Neural cell (in vitro differentiated cells): ENCODE measurements at regions not wholly inside any gene's neighbourhood (a gene's known extent, or its start where the extent isn't known, plus 50 kb on each side); places are given as distances from the start of the nearest gene placed in this dataset.

ENCODE experiments used
- H2AFZ ChIP-seq: fragments of 200-600, 300-800 bp; sonication (generic), shearing (Covaris generic); 2 replicates; pipeline ENCODE4 v1.6.0; 2014; ENCODE audit warnings: low read depth, mild to moderate bottlenecking, antibody characterized with exemption, low read length, moderate library complexity
- H3F3A ChIP-seq: fragments of 200-600 bp; shearing (Covaris generic); 2 replicates; pipeline ENCODE4 v1.6.1; 2016; ENCODE audit warnings: mild to moderate bottlenecking, moderate library complexity, mixed read lengths, antibody characterized with exemption, low read length; ENCODE audit not compliant: insufficient read depth, poor library complexity, severe bottlenecking
- H3K27ac ChIP-seq: fragments of 200-600, 300-800 bp; sonication (generic), shearing (Covaris generic); 2 replicates; pipeline ENCODE4 v1.5.1; 2014; ENCODE audit warnings: mild to moderate bottlenecking, low read length, moderate library complexity
- H3K27me3 ChIP-seq: fragments of 300-800, 200-600 bp; sonication (generic), shearing (Covaris generic); 2 replicates; pipeline ENCODE4 v1.6.0; 2014; ENCODE audit warnings: mild to moderate bottlenecking, low read depth, low read length, moderate library complexity; ENCODE audit not compliant: insufficient read depth
- H3K36me3 ChIP-seq: fragments of 300-800, 200-600 bp; sonication (generic), shearing (Covaris generic); 2 replicates; pipeline ENCODE4 v1.5.1; 2014; ENCODE audit warnings: mild to moderate bottlenecking, antibody characterized with exemption, low read length, moderate library complexity; ENCODE audit not compliant: insufficient read depth
- H3K4me2 ChIP-seq: fragments of 300-800, 200-600 bp; sonication (generic), shearing (Covaris generic); 2 replicates; pipeline ENCODE4 v1.6.0; 2014; ENCODE audit warnings: mild to moderate bottlenecking, low read length
- H3K4me3 ChIP-seq: fragments of 300-800, 200-600 bp; sonication (generic), shearing (Covaris generic); 2 replicates; pipeline ENCODE4 v1.5.1; 2014; ENCODE audit warnings: mild to moderate bottlenecking, low read length, moderate library complexity
- H3K79me2 ChIP-seq: fragments of 200-600 bp; shearing (Covaris generic); replicated peaks from 2 replicates; pipeline ENCODE4 v1.6.0; 2014; ENCODE audit warnings: mild to moderate bottlenecking, low read length, moderate library complexity; ENCODE audit not compliant: insufficient read depth
- H3K9ac ChIP-seq: fragments of 300-800, 200-600 bp; sonication (generic), shearing (Covaris generic); 2 replicates; pipeline ENCODE4 v1.6.1; 2016; ENCODE audit warnings: mild to moderate bottlenecking, low read length, mixed read lengths
- H3K9me2 ChIP-seq: fragments of 200-600 bp; shearing (Covaris generic); 2 replicates; pipeline ENCODE4 v1.6.1; 2016; ENCODE audit warnings: mild to moderate bottlenecking, low read length, mixed read lengths; ENCODE audit not compliant: insufficient read depth
- H3K9me3 ChIP-seq: fragments of 200-600, 300-800 bp; sonication (generic), shearing (Covaris generic); 2 replicates; pipeline ENCODE4 v1.6.1; 2016; ENCODE audit warnings: mild to moderate bottlenecking, mixed run types, low read length, moderate library complexity, mixed read lengths
- H4K20me1 ChIP-seq: fragments of 200-600 bp; shearing (Covaris generic); 2 replicates; pipeline ENCODE4 v1.6.1; 2016; ENCODE audit warnings: mild to moderate bottlenecking, mixed run types; ENCODE audit not compliant: insufficient read depth
- EP300 ChIP-seq: fragments of 450-650 bp; conservative IDR thresholded peaks from 2 replicates; pipeline ENCODE4 v1.6.1; 2014; ENCODE audit warnings: antibody characterized with exemption, mild to moderate bottlenecking, moderate library complexity; ENCODE audit not compliant: poor library complexity, severe bottlenecking
- EZH2 ChIP-seq: fragments of 200-600, 300-800 bp; shearing (Covaris generic), sonication (generic); IDR thresholded peaks from 2 replicates; pipeline ENCODE4 v1.6.1; 2014; ENCODE audit warnings: antibody characterized with exemption, low read length, borderline replicate concordance, mild to moderate bottlenecking; ENCODE audit not compliant: insufficient read depth, poor library complexity, severe bottlenecking
- MXI1 ChIP-seq: fragments of 450-650 bp; conservative IDR thresholded peaks from 2 replicates; pipeline ENCODE4 v1.6.1; 2014; ENCODE audit warnings: antibody characterized with exemption, mild to moderate bottlenecking; ENCODE audit not compliant: poor library complexity, severe bottlenecking
- POLR2AphosphoS5 ChIP-seq: IDR thresholded peaks from 2 replicates; pipeline ENCODE4 v1.6.1; 2012
- RAD21 ChIP-seq: fragments of 450-650 bp; conservative IDR thresholded peaks from 2 replicates; pipeline ENCODE4 v1.6.1; 2014; ENCODE audit warnings: antibody characterized with exemption, mild to moderate bottlenecking, moderate library complexity
- SMC3 ChIP-seq: fragments of 450-650 bp; conservative IDR thresholded peaks from 2 replicates; pipeline ENCODE4 v1.6.1; 2014; ENCODE audit warnings: antibody characterized with exemption, mild to moderate bottlenecking, moderate library complexity; ENCODE audit not compliant: poor library complexity
- TAF1 ChIP-seq: IDR thresholded peaks from 2 replicates; pipeline ENCODE4 v1.6.1; 2012; ENCODE audit warnings: low read depth
- TF ChIP-seq, protein P1 (sequence below): fragments of 450-650 bp; IDR thresholded peaks from 2 replicates; pipeline ENCODE4 v1.5.1; 2014; ENCODE audit warnings: antibody characterized with exemption, mild to moderate bottlenecking, moderate library complexity; ENCODE audit not compliant: poor library complexity, severe bottlenecking
- TF ChIP-seq, protein P2 (sequence below): IDR thresholded peaks from 2 replicates; pipeline ENCODE4 v1.6.1; 2012; ENCODE audit warnings: borderline replicate concordance

DNA sequence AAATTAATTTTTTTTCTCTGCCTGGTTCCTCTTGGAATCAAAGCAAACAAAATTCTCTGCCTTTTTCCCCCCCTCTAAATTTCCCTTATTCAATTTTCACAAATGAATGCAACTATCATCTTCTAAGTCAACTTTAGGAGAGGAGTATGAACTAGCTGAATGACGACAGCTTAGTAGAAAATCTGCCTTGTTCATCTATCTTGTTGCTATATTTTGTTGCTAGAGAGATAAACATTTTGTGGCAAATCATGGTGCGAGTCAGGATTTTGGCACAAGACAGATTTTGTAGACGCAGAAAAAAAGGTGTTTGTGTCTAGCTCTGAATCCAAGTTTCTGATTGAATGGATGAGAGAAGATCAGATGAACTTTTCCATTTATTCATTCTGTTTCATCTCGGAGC lies 81.0 kb upstream of the FZD8 start:
- Histone ChIP-seq H2AFZ (no peak overlapping the region), H3K27ac (no peak overlapping the region), H4K20me1 (no peaks in the 10 kb centered on the region), H3F3A (no peaks in the 10 kb centered on the region), H3K4me3 (no peak overlapping the region), H3K9ac (no peak overlapping the region), H3K9me3 (no peaks in the 10 kb centered on the region), H3K36me3 (no peaks in the 10 kb centered on the region), H3K4me2 (no peak overlapping the region), H3K79me2 (no peaks in the 10 kb centered on the region), H3K27me3 (no peaks in the 10 kb centered on the region), H3K9me2 (no peaks in the 10 kb centered on the region)
- TF ChIP-seq MXI1 (no peak), TAF1 (no peak), RAD21 (no peak), POLR2AphosphoS5 (no peak), SMC3 (no peak), EP300 (no peak), EZH2 (no peak)
- TF ChIP-seq, protein P1, sequence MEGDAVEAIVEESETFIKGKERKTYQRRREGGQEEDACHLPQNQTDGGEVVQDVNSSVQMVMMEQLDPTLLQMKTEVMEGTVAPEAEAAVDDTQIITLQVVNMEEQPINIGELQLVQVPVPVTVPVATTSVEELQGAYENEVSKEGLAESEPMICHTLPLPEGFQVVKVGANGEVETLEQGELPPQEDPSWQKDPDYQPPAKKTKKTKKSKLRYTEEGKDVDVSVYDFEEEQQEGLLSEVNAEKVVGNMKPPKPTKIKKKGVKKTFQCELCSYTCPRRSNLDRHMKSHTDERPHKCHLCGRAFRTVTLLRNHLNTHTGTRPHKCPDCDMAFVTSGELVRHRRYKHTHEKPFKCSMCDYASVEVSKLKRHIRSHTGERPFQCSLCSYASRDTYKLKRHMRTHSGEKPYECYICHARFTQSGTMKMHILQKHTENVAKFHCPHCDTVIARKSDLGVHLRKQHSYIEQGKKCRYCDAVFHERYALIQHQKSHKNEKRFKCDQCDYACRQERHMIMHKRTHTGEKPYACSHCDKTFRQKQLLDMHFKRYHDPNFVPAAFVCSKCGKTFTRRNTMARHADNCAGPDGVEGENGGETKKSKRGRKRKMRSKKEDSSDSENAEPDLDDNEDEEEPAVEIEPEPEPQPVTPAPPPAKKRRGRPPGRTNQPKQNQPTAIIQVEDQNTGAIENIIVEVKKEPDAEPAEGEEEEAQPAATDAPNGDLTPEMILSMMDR: no peak
- TF ChIP-seq, protein P2, sequence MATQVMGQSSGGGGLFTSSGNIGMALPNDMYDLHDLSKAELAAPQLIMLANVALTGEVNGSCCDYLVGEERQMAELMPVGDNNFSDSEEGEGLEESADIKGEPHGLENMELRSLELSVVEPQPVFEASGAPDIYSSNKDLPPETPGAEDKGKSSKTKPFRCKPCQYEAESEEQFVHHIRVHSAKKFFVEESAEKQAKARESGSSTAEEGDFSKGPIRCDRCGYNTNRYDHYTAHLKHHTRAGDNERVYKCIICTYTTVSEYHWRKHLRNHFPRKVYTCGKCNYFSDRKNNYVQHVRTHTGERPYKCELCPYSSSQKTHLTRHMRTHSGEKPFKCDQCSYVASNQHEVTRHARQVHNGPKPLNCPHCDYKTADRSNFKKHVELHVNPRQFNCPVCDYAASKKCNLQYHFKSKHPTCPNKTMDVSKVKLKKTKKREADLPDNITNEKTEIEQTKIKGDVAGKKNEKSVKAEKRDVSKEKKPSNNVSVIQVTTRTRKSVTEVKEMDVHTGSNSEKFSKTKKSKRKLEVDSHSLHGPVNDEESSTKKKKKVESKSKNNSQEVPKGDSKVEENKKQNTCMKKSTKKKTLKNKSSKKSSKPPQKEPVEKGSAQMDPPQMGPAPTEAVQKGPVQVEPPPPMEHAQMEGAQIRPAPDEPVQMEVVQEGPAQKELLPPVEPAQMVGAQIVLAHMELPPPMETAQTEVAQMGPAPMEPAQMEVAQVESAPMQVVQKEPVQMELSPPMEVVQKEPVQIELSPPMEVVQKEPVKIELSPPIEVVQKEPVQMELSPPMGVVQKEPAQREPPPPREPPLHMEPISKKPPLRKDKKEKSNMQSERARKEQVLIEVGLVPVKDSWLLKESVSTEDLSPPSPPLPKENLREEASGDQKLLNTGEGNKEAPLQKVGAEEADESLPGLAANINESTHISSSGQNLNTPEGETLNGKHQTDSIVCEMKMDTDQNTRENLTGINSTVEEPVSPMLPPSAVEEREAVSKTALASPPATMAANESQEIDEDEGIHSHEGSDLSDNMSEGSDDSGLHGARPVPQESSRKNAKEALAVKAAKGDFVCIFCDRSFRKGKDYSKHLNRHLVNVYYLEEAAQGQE: no peak

DNA sequence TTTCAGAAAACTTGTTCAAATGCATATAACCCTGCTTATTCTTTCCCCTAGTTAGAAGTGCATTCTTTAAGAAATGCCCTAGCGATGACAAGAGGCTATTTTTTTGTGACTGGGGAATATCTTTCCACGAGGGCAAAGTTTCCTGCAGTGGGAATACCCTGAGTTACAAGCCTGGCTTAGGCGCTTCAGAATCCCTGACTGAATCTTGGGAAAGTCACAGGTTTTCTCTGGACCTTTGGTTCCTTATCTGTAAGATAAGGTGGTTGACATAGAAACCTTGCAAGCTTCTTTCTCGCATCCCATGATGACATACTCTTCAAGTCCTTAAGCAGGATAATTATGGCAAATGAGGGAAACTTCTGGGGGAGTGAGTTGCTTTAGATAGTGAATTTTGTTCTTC lies 80.5 kb upstream of the FZD8 start:
- Histone ChIP-seq H3K4me3 (no peak overlapping the region), H3K79me2 (no peaks in the 10 kb centered on the region), H3K27ac (no peak overlapping the region), H3K36me3 (no peaks in the 10 kb centered on the region), H3K27me3 (no peaks in the 10 kb centered on the region), H3F3A (no peaks in the 10 kb centered on the region), H3K4me2 (no peak overlapping the region), H3K9me3 (no peaks in the 10 kb centered on the region), H2AFZ (no peak overlapping the region), H4K20me1 (no peaks in the 10 kb centered on the region), H3K9me2 (no peaks in the 10 kb centered on the region), H3K9ac (no peak overlapping the region)
- no peak for TF ChIP-seq MXI1
- TF ChIP-seq EP300: no peak
- no peak for TF ChIP-seq SMC3
- no peak for TF ChIP-seq EZH2
- no peak for TF ChIP-seq RAD21
